ENCODE measurements at regions not wholly inside any gene's neighbourhood (a gene's known extent, or its start where the extent isn't known, plus 50 kb on each side); places are given as distances from the start of the nearest gene placed in this dataset.

DNA sequence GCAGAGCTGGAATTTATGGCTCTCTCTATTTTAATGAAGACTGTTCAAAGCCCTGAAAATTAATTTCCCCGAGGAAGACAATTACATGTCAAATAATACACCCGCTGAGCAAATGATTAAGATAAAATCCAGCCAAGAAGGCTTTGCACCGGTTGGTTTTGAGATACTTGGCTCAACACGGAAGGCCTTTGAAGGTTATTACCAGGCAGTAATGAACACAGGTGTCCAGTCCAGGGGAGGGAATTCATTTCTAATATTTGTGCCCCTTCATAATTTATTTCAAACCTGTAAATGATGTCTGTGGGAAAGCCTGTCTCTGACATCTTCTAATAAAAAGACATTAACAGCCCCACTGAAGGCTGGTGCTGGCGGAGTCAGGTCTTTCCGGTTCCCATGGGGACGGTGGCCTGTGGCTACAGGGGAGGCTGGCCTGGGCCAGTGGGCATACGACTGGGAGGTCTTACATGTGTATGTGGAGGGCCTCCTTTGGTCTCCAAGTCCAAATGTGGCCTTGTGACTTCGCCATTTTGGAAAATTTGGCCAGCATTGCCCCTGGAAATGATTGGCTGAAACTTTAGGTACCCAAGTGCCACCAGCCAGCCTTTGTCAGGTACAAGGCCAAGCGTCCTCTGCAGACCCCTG is 49.9 kb upstream of the IQSEC1 start:
- no peak for ATAC-seq
- Histone ChIP-seq H3K9ac (ENCODE audit: control insufficient read depth, insufficient read depth, low read length) (no peak overlapping the region), H4K20me1 (ENCODE audit: control insufficient read depth, insufficient read depth) (no peaks in the 10 kb centered on the region), H2AFZ (ENCODE audit: control insufficient read depth, low read depth, low read length) (no peak overlapping the region), H3K4me2 (ENCODE audit: control insufficient read depth, insufficient read depth) (no peak overlapping the region), H3K36me3 (ENCODE audit: control insufficient read depth in 2 of 2, insufficient read depth in 2 of 2, low read length in 1 of 2) (no peaks in the 10 kb centered on the region), H3K79me2 (ENCODE audit: control insufficient read depth, insufficient read depth, low read length) (no peaks in the 10 kb centered on the region), H3K27me3 (replicated peaks in 1 of 2; ENCODE audit: control insufficient read depth in 2 of 2, insufficient read depth in 2 of 2, low read length in 1 of 2) (peaks cover 0 to 3% of the 10 kb centered on the region in 2 experiments; a peak in 3 of 4 replicates), H3K4me1 (ENCODE audit: control insufficient read depth, insufficient read depth, low read length) (no peaks in the 10 kb centered on the region), H3K4me3 (no peak overlapping the region), H3K9me3 (replicated peaks; ENCODE audit: control insufficient read depth, insufficient read depth, low read length) (no peaks in the 10 kb centered on the region), H3K27ac (ENCODE audit: control insufficient read depth, insufficient read depth) (no peak overlapping the region)
- ChIA-PET RAD21 (ENCODE audit: unreplicated experiment) (no interaction called here), CTCF (interaction anchor here (1.1 kb wide), 1 partner anchor 330 kb away, joined by 4 read pairs; no protein-coding TSS in a partner anchor), SMC1A (ENCODE audit: uncharacterized antibody, unreplicated experiment) (no interaction called here), POLR2A (no interaction called here)
- no TSS peak for BruUV-seq (replicated peaks)
- no peak for FAIRE-seq
- intact Hi-C loops (cut with micrococcal nuclease; ENCODE audit: unreplicated experiment) (no loop called here), in situ Hi-C loops (cut with MboI) (no loop called here)
- no peak for DNase-seq (ENCODE audit: low read depth, low spot score)
- TF ChIP-seq, protein P1, sequence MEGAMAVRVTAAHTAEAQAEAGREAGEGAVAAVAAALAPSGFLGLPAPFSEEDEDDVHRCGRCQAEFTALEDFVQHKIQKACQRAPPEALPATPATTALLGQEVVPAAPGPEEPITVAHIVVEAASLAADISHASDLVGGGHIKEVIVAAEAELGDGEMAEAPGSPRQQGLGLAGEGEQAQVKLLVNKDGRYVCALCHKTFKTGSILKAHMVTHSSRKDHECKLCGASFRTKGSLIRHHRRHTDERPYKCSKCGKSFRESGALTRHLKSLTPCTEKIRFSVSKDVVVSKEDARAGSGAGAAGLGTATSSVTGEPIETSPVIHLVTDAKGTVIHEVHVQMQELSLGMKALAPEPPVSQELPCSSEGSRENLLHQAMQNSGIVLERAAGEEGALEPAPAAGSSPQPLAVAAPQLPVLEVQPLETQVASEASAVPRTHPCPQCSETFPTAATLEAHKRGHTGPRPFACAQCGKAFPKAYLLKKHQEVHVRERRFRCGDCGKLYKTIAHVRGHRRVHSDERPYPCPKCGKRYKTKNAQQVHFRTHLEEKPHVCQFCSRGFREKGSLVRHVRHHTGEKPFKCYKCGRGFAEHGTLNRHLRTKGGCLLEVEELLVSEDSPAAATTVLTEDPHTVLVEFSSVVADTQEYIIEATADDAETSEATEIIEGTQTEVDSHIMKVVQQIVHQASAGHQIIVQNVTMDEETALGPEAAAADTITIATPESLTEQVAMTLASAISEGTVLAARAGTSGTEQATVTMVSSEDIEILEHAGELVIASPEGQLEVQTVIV (IDR thresholded peaks at IDR 0.05; ENCODE audit: borderline replicate concordance, partially characterized antibody) = no peak
- TF ChIP-seq, protein P2, sequence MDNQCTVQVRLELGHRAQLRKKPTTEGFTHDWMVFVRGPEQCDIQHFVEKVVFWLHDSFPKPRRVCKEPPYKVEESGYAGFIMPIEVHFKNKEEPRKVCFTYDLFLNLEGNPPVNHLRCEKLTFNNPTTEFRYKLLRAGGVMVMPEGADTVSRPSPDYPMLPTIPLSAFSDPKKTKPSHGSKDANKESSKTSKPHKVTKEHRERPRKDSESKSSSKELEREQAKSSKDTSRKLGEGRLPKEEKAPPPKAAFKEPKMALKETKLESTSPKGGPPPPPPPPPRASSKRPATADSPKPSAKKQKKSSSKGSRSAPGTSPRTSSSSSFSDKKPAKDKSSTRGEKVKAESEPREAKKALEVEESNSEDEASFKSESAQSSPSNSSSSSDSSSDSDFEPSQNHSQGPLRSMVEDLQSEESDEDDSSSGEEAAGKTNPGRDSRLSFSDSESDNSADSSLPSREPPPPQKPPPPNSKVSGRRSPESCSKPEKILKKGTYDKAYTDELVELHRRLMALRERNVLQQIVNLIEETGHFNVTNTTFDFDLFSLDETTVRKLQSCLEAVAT (IDR thresholded peaks at IDR 0.05) = no peak
- TF ChIP-seq ZNF24 (IDR thresholded peaks at IDR 0.05) (no peak), EED (IDR thresholded peaks at IDR 0.05; ENCODE audit: low read depth) (no peak), JUND (IDR thresholded peaks at IDR 0.05; ENCODE audit: low read depth, low read length) (no peak), GATAD2B (conservative IDR thresholded peaks at IDR 0.05; ENCODE audit: low read depth) (no peak), POLR2AphosphoS5 (IDR thresholded peaks at IDR 0.05; ENCODE audit: low read length) (no peak), BCL11A (IDR thresholded peaks at IDR 0.05; ENCODE audit: low read depth, low read length) (no peak), YBX1 (IDR thresholded peaks at IDR 0.05) (no peak), CHD1 (IDR thresholded peaks at IDR 0.05; ENCODE audit: low read depth, low read length) (no peak), NR2C2 (IDR thresholded peaks at IDR 0.05; ENCODE audit: borderline replicate concordance, control insufficient read depth, insufficient read length, low read depth) (no peak), LARP7 (IDR thresholded peaks at IDR 0.05) (no peak), PAX5 (IDR thresholded peaks at IDR 0.05; ENCODE audit: borderline replicate concordance, low read depth, low read length) (no peak), NRF1 (conservative IDR thresholded peaks at IDR 0.05; ENCODE audit: low read depth, low read length) (no peak), NR2C1 (IDR thresholded peaks at IDR 0.05) (no peak), SRF (IDR thresholded peaks at IDR 0.05; ENCODE audit: low read depth in 2 of 2, low read length in 2 of 2) (no peak), MEF2A (IDR thresholded peaks at IDR 0.05; ENCODE audit: insufficient read depth, low read depth, low read length) (no peak), PML (IDR thresholded peaks at IDR 0.05; ENCODE audit: low read length) (no peak), IRF4 (IDR thresholded peaks at IDR 0.05; ENCODE audit: low read depth, low read length) (no peak)
- TF ChIP-seq, protein P3, sequence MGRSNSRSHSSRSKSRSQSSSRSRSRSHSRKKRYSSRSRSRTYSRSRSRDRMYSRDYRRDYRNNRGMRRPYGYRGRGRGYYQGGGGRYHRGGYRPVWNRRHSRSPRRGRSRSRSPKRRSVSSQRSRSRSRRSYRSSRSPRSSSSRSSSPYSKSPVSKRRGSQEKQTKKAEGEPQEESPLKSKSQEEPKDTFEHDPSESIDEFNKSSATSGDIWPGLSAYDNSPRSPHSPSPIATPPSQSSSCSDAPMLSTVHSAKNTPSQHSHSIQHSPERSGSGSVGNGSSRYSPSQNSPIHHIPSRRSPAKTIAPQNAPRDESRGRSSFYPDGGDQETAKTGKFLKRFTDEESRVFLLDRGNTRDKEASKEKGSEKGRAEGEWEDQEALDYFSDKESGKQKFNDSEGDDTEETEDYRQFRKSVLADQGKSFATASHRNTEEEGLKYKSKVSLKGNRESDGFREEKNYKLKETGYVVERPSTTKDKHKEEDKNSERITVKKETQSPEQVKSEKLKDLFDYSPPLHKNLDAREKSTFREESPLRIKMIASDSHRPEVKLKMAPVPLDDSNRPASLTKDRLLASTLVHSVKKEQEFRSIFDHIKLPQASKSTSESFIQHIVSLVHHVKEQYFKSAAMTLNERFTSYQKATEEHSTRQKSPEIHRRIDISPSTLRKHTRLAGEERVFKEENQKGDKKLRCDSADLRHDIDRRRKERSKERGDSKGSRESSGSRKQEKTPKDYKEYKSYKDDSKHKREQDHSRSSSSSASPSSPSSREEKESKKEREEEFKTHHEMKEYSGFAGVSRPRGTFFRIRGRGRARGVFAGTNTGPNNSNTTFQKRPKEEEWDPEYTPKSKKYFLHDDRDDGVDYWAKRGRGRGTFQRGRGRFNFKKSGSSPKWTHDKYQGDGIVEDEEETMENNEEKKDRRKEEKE (IDR thresholded peaks at IDR 0.05) = no peak
- WGBS (ENCODE audit: insufficient coverage, insufficient replicate concordance, low lambda C conversion rate, missing lambda C conversion rate) = 45% methylated on average over 10 of the region's 10 CpGs
